SK-MEL-5 (cell line): ENCODE measurements at regions not wholly inside any gene's neighbourhood (a gene's known extent, or its start where the extent isn't known, plus 50 kb on each side); places are given as distances from the start of the nearest gene placed in this dataset.
"Not testable (repeated sequence)": the region's sequence is repeated elsewhere in the genome, so short reads cannot be mapped to it uniquely, and the experiment has no call there.

ENCODE experiments used
- DNase-seq: peaks from one replicate; pipeline ENCODE4 v3.0.0-alpha.2; 2016; ENCODE audit warnings: low read depth, low spot score
- in situ Hi-C: cut with HindIII; loops from 2 replicates; pipeline ENCODE4 v1.10.0; 2016; ENCODE audit warnings: low sequenced_read_pairs, high pct_unique_total_duplicates, low pct_unique_long_range_greater_than_20kb

- in situ Hi-C loops: no loop called here
- DNase-seq: no peak
These were observed 493.9 kb downstream of the CCDC171 start for GRCh38 chr9:16046713-16047112.

GRCh38 chr9:16048129-16048528, 495.3 kb downstream of the CCDC171 start:
- no peak for DNase-seq
- in situ Hi-C loops: no loop called here

- DNase-seq: no peak
- in situ Hi-C loops: no loop called here
These were observed 499.3 kb downstream of the CCDC171 start for GRCh38 chr9:16052146-16052545.

GRCh38 chr9:16052757-16053530, 500.1 kb downstream of the CCDC171 start:
- DNase-seq: no peak
- in situ Hi-C loops: no loop called here

GRCh38 chr9:16057541-16057940, 504.7 kb downstream of the CCDC171 start:
- DNase-seq: no peak
- in situ Hi-C loops: no loop called here

GRCh38 chr9:16058131-16058549, 505.3 kb downstream of the CCDC171 start:
- in situ Hi-C loops: no loop called here
- no peak for DNase-seq

GRCh38 chr9:16060436-16061129, 507.7 kb downstream of the CCDC171 start:
- in situ Hi-C loops: no loop called here
- no peak for DNase-seq

GRCh38 chr9:16062542-16063240, 509.8 kb downstream of the CCDC171 start:
- no peak for DNase-seq
- in situ Hi-C loops: no loop called here

- no peak for DNase-seq
- in situ Hi-C loops: no loop called here
These were observed 510.4 kb downstream of the CCDC171 start for GRCh38 chr9:16063241-16063591.

GRCh38 chr9:16064771-16065170, 511.9 kb downstream of the CCDC171 start:
- no peak for DNase-seq
- in situ Hi-C loops: no loop called here

- DNase-seq, in situ Hi-C loops: not testable (repeated sequence)
These were observed 513.4 kb downstream of the CCDC171 start for GRCh38 chr9:16066201-16066600.

GRCh38 chr9:16068476-16068875, 515.6 kb downstream of the CCDC171 start:
- DNase-seq: no peak
- in situ Hi-C loops: no loop called here

- no peak for DNase-seq
- in situ Hi-C loops: no loop called here
These were observed 516.4 kb downstream of the CCDC171 start for GRCh38 chr9:16069249-16069648.

- in situ Hi-C loops: no loop called here
- no peak for DNase-seq
These were observed 517.0 kb downstream of the CCDC171 start for GRCh38 chr9:16069671-16070454.

GRCh38 chr9:16070455-16071145, 517.8 kb downstream of the CCDC171 start:
- DNase-seq: no peak
- in situ Hi-C loops: no loop called here

- no peak for DNase-seq
- in situ Hi-C loops: no loop called here
These were observed 518.6 kb downstream of the CCDC171 start for GRCh38 chr9:16071400-16071799.

- in situ Hi-C loops: no loop called here
- no peak for DNase-seq
These were observed 522.1 kb downstream of the CCDC171 start for GRCh38 chr9:16074963-16075362.
